ENCODE measurements at regions not wholly inside any gene's neighbourhood (a gene's known extent, or its start where the extent isn't known, plus 50 kb on each side); places are given as distances from the start of the nearest gene placed in this dataset.

GRCh38 chr4:177948853-177949252 is 506.6 kb upstream of the AGA start:
- no peak overlapping the region for H3K4me3 ChIP-seq (ENCODE audit: low read length)
- H3K27me3 ChIP-seq (ENCODE audit: insufficient read depth, low read length) = no peaks in the 10 kb centered on the region
- H3K4me1 ChIP-seq (ENCODE audit: insufficient read depth, low read length) = no peaks in the 10 kb centered on the region
- peaks cover 13% of the 10 kb centered on the region for H3K9me3 ChIP-seq (ENCODE audit: low read depth, low read length)

- no peak overlapping the region for H3K4me3 ChIP-seq (ENCODE audit: low read length)
- H3K9me3 ChIP-seq (ENCODE audit: low read depth, low read length) = peaks cover 7% of the 10 kb centered on the region
- no peaks in the 10 kb centered on the region for H3K27me3 ChIP-seq (ENCODE audit: insufficient read depth, low read length)
- no peaks in the 10 kb centered on the region for H3K4me1 ChIP-seq (ENCODE audit: insufficient read depth, low read length)
Measured at GRCh38 chr4:177951026-177951425, 508.8 kb upstream of the AGA start.

- H3K4me3 ChIP-seq (ENCODE audit: low read length) = no peak overlapping the region
- H3K9me3 ChIP-seq (ENCODE audit: low read depth, low read length) = peaks cover 7% of the 10 kb centered on the region
- H3K27me3 ChIP-seq (ENCODE audit: insufficient read depth, low read length) = no peaks in the 10 kb centered on the region
- H3K4me1 ChIP-seq (ENCODE audit: insufficient read depth, low read length) = no peaks in the 10 kb centered on the region
Measured at GRCh38 chr4:177952723-177953122, 510.5 kb upstream of the AGA start.

GRCh38 chr4:177957596-177958360 is 515.5 kb upstream of the AGA start:
- Histone ChIP-seq H3K27me3 (ENCODE audit: insufficient read depth, low read length) (no peaks in the 10 kb centered on the region), H3K4me3 (ENCODE audit: low read length) (no peak overlapping the region), H3K4me1 (ENCODE audit: insufficient read depth, low read length) (no peaks in the 10 kb centered on the region), H3K9me3 (ENCODE audit: low read depth, low read length) (peaks cover 5% of the 10 kb centered on the region)

- no peaks in the 10 kb centered on the region for H3K27me3 ChIP-seq (ENCODE audit: insufficient read depth, low read length)
- H3K9me3 ChIP-seq (ENCODE audit: low read depth, low read length) = no peaks in the 10 kb centered on the region
- H3K4me3 ChIP-seq (ENCODE audit: low read length) = no peak overlapping the region
- H3K4me1 ChIP-seq (ENCODE audit: insufficient read depth, low read length) = no peaks in the 10 kb centered on the region
Measured at GRCh38 chr4:177960566-177960965, 518.3 kb upstream of the AGA start.

- no peaks in the 10 kb centered on the region for H3K4me1 ChIP-seq (ENCODE audit: insufficient read depth, low read length)
- no peak overlapping the region for H3K4me3 ChIP-seq (ENCODE audit: low read length)
- H3K9me3 ChIP-seq (ENCODE audit: low read depth, low read length) = no peaks in the 10 kb centered on the region
- no peaks in the 10 kb centered on the region for H3K27me3 ChIP-seq (ENCODE audit: insufficient read depth, low read length)
Measured at GRCh38 chr4:177961761-177962380, 519.6 kb upstream of the AGA start.

- Histone ChIP-seq H3K27me3 (ENCODE audit: insufficient read depth, low read length) (no peaks in the 10 kb centered on the region), H3K4me3 (ENCODE audit: low read length) (no peak overlapping the region), H3K9me3 (ENCODE audit: low read depth, low read length) (no peaks in the 10 kb centered on the region), H3K4me1 (ENCODE audit: insufficient read depth, low read length) (no peaks in the 10 kb centered on the region)
Measured at GRCh38 chr4:177964061-177964460, 521.8 kb upstream of the AGA start.

- Histone ChIP-seq H3K4me3 (ENCODE audit: low read length) (no peak overlapping the region), H3K27me3 (ENCODE audit: insufficient read depth, low read length) (no peaks in the 10 kb centered on the region), H3K9me3 (ENCODE audit: low read depth, low read length) (no peaks in the 10 kb centered on the region), H3K4me1 (ENCODE audit: insufficient read depth, low read length) (no peaks in the 10 kb centered on the region)
Measured at GRCh38 chr4:177964693-177965168, 522.5 kb upstream of the AGA start.

- Histone ChIP-seq H3K4me1 (ENCODE audit: insufficient read depth, low read length) (no peaks in the 10 kb centered on the region), H3K9me3 (ENCODE audit: low read depth, low read length) (no peaks in the 10 kb centered on the region), H3K27me3 (ENCODE audit: insufficient read depth, low read length) (no peaks in the 10 kb centered on the region), H3K4me3 (ENCODE audit: low read length) (no peak overlapping the region)
Measured at GRCh38 chr4:177967328-177967727, 525.1 kb upstream of the AGA start.

GRCh38 chr4:177968817-177969442 is 526.7 kb upstream of the AGA start:
- Histone ChIP-seq H3K27me3 (ENCODE audit: insufficient read depth, low read length) (no peaks in the 10 kb centered on the region), H3K4me3 (ENCODE audit: low read length) (no peak overlapping the region), H3K4me1 (ENCODE audit: insufficient read depth, low read length) (no peaks in the 10 kb centered on the region), H3K9me3 (ENCODE audit: low read depth, low read length) (no peaks in the 10 kb centered on the region)

GRCh38 chr4:177974461-177974860 is 532.2 kb upstream of the AGA start:
- no peaks in the 10 kb centered on the region for H3K4me1 ChIP-seq (ENCODE audit: insufficient read depth, low read length)
- H3K4me3 ChIP-seq (ENCODE audit: low read length) = no peak overlapping the region

GRCh38 chr4:177975315-177975987 is 533.2 kb upstream of the AGA start:
- H3K27me3 ChIP-seq (ENCODE audit: insufficient read depth, low read length) = no peaks in the 10 kb centered on the region
- H3K4me1 ChIP-seq (ENCODE audit: insufficient read depth, low read length) = no peaks in the 10 kb centered on the region
- no peak overlapping the region for H3K4me3 ChIP-seq (ENCODE audit: low read length)
- no peaks in the 10 kb centered on the region for H3K9me3 ChIP-seq (ENCODE audit: low read depth, low read length)

More at GRCh38 chr4:177974461-177974860, 532.2 kb upstream of the AGA start:
- no peaks in the 10 kb centered on the region for H3K9me3 ChIP-seq (ENCODE audit: low read depth, low read length)
- H3K27me3 ChIP-seq (ENCODE audit: insufficient read depth, low read length) = no peaks in the 10 kb centered on the region

GRCh38 chr4:177986236-177986635 is 544.0 kb upstream of the AGA start:
- H3K4me3 ChIP-seq (ENCODE audit: low read length) = no peak overlapping the region
- H3K4me1 ChIP-seq (ENCODE audit: insufficient read depth, low read length) = no peaks in the 10 kb centered on the region
- H3K9me3 ChIP-seq (ENCODE audit: low read depth, low read length) = no peaks in the 10 kb centered on the region
- no peaks in the 10 kb centered on the region for H3K27me3 ChIP-seq (ENCODE audit: insufficient read depth, low read length)

- Histone ChIP-seq H3K4me1 (ENCODE audit: insufficient read depth, low read length) (no peaks in the 10 kb centered on the region), H3K9me3 (ENCODE audit: low read depth, low read length) (no peaks in the 10 kb centered on the region), H3K27me3 (ENCODE audit: insufficient read depth, low read length) (no peaks in the 10 kb centered on the region), H3K4me3 (ENCODE audit: low read length) (no peak overlapping the region)
Measured at GRCh38 chr4:177987896-177988295, 545.7 kb upstream of the AGA start.
